ENCODE measurements at regions not wholly inside any gene's neighbourhood (a gene's known extent, or its start where the extent isn't known, plus 50 kb on each side); places are given as distances from the start of the nearest gene placed in this dataset.

GRCh38 chr2:146212602-146213001, 1632.2 kb upstream of the ACVR2A start:
- FAIRE-seq, result no peak

DNA sequence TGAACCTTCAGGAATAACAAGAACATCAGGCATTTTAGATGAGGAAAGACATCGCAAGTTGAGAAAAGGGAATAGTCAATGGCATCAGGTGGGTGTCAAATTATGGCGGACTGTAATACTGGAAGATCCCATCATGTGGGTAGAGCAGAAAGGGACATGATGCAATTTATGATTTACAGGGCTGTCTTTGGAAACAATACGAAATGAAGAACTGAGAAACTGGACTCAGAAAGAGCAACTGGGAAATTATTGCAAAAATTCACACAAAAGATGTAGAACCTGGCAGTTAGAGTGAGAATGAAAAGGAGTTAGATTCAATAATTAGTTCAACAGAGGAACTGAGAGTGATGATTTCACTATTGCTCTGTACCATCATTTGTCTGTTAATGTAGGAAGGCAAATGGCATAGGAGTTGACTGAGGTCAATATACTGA, 1635.0 kb upstream of the ACVR2A start:
- no peak for FAIRE-seq
- DNase-seq (ENCODE audit: low spot score in 2 of 2), result no peak

More at GRCh38 chr2:146212602-146213001, 1632.2 kb upstream of the ACVR2A start:
- no peak for DNase-seq (ENCODE audit: low spot score in 2 of 2)

- FAIRE-seq, result no peak
- DNase-seq (ENCODE audit: low spot score in 2 of 2), result no peak
These were observed 1636.9 kb upstream of the ACVR2A start for GRCh38 chr2:146207901-146208300.

- DNase-seq (ENCODE audit: low spot score in 2 of 2) (no peak), FAIRE-seq (no peak)
These were observed 1637.4 kb upstream of the ACVR2A start for GRCh38 chr2:146207417-146207816.

DNA sequence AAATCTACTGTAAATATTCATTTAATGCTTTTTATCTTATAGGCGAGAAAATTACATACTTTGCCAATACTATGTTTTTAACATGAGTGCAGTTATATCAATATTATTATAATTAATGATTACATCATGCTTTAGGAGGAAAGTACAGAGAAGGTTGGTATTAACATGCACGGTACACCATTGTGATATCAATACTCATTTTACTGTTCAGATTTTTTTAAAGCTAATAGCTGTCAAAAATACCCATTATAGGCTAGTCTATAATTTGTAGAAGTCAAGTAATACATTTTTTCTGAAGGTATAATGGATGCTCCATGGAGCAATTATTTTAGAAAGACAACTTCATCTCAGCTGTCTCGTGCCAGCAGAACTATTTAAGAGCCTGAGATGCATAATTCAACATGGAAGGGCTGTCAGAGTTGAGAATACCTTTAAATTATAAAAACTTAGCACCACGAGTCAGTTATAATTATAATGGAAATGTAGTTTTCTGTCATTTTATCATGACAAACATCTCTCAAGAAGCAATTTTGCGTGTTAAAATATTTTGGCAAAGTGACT, 1641.7 kb upstream of the ACVR2A start:
- DNase-seq (ENCODE audit: low spot score in 2 of 2), result no peak
- no peak for FAIRE-seq

DNA sequence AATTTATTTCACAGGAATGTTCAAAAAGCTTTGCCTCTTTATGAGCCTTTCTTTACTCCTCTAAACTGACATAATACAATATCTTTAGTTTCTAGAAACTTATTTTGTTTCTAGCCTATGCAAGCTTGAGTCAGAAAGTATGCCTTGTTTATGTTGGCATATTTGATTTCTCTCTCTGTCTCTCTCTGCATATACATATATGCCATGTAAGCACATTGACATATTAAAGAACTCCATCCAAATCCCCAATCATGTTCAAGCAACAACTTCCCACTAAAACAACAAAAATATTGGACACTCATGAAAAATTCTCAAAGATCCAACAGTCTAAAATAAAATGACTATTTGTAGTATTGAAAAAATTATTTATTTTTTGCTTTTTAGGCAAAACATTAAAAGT, 1651.2 kb upstream of the ACVR2A start:
- DNase-seq (ENCODE audit: low spot score in 2 of 2), result no peak
- FAIRE-seq, result no peak

DNA sequence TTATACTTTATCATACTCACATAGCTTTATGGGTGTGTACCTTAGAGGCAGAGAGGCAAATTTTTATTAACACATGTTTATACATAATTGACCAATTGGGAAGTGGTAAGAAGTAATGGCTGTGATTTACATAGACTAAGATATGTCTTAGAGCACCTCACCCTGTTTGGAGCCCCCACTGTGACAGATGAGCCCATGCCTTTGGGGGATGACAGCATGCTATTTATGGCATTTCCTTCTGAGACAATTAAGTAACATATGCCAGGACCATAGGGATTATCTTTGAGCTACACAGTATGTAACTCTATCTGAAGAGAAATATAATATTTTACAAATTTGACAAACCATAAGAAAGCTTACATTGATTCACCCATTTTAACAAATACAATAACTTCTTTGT, 1655.3 kb upstream of the ACVR2A start:
- DNase-seq (ENCODE audit: low spot score in 2 of 2), result no peak

DNA sequence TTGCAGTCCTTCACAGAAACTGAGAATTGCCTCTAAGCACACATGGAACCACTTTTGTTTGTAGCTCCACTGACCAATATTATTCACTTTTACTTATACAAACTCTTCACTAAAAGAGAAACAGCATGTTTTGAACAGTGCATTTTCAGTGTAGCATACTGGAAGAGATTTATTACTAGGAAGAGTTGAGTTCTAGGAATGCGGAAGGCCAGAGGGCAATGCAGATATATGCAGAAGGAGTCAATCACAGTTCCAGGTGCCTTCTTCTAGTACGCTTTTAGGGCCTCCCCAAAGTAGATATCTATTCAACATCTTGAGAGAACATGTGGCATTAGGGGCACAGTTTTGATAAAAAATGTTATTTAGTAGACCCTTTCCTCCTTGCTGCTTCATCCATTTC, 1654.0 kb upstream of the ZEB2 start:
- FAIRE-seq, result no peak

More for the DNA sequence above, 1655.3 kb upstream of the ACVR2A start:
- no peak for FAIRE-seq

DNA sequence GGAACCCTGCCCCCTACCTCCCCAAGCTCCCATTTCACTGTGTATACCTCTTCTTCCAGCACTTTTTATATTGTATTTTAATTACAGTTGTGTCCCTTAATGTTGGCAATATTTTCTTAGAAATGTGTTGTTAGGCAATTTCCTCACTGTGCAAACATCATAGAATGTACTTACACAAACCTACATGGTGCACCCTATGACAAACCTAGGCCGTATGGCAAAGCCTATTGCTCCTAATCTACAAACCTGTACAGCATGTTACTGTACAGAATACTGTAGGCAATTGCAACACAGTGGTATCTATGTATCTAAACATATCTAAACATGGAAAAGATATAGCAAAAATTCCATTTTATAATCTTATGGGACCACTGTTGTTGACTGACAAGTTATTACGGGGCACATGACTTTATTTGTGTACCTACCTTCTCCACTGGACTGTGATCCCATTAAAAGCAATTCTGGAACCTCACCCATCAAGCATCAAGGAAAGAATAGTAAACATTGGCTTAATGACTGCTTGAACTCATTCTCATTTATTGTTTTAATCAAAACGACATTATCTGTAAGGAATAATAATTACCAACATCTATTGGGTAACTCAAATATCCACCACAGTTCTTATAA, 1641.5 kb upstream of the ZEB2 start:
- FAIRE-seq (no peak), DNase-seq (ENCODE audit: low spot score in 2 of 2) (no peak)

More for the DNA sequence above, 1654.0 kb upstream of the ZEB2 start:
- DNase-seq (ENCODE audit: low spot score in 2 of 2), result no peak

DNA sequence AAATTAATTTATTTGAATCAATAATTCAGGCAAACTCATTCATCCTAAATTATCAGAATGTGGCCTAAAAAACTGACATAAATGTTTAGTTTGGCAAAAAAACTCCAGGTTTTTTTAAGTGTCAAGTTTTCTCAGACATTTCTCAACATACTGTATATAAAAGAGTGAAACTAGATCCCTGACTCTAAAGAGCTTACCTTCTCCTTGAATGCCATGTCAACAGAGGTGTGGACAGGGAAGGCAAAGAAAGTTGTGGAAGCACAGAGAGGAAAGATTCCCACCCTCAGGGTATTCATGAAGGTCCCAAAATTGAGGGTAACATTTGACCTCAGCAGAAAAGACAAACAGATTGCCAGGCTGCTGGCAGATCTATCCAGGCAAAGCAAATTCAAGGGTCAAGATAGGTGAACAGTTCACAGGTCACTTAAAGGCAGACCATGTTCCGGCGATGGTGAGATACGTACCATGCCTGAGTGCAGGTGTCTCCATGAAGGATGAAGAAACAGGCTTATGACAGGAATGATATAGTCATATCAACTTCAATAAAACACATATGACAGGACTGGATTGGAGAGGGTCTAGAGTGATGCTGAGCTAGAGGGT, 1638.3 kb upstream of the ZEB2 start:
- FAIRE-seq, result no peak
- no peak for DNase-seq (ENCODE audit: low spot score in 2 of 2)

DNA sequence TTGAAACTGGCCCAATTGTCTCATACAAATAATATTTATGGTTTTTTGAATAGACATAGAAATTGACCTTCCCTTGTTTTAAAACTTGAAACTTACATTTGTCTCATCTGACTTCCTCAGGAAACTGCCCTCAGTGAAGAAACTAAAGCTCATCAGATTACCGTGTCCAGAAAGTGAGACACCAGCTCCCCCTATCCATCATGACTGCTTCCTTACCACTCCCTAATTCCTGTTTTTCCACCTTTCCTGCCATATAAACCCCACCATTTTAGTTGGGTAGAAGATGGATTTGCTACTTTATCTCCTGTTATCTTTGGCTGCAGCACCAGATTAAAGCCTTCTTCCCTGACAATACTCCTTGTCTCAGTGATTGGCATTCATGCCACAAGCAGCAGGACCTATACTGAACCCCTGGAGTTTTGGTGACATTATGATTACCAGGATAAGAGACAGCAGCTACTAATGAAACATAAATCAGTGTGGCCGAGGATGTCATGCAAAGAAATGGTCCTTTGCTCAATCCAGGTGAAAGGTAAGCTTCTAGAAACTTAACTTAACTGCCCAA, 1627.6 kb upstream of the ZEB2 start:
- no peak for FAIRE-seq
- DNase-seq (ENCODE audit: low spot score in 2 of 2), result no peak

DNA sequence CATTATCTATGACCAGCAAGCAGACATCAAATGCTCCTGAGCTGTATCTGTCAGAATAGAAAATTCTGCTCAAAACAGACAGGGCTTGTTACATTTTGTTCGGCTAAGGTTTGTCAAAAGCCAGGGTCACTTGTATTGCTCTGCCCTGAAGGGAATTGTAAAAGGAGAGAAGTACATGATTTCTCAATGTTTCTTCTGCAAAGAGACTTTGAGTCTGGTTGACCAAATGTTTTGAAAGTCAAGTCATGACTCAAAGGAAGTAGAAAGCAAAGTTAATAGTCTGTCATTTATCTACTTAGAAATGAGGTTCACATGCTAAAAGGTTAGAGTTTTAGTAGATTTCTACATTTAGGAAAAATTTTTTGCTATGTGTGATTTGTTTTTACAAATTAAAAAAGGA, 1624.1 kb upstream of the ZEB2 start:
- FAIRE-seq (no peak), DNase-seq (ENCODE audit: low spot score in 2 of 2) (no peak)

GRCh38 chr2:146138820-146139219, 1618.9 kb upstream of the ZEB2 start:
- no peak for DNase-seq (ENCODE audit: low spot score in 2 of 2)
- no peak for FAIRE-seq

DNA sequence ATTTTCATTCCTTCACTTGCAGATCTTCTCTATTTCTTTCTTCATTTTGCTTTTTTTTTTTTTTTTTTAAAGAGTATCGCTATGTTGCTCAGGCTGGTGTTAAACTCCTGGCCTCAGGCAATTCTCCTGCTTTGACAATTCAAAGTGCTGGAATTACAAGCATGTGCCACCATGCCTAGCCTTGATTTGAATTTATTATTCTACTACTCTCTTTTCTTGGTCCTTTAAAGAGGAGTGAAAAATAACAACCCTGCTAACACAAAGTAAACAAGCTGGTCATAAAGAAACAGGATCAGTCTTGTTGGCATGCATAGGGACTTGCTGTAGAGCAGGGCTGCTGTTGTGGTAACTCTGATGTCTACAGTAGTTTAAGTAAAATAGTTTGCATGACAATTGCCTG, 1615.3 kb upstream of the ZEB2 start:
- no peak for DNase-seq (ENCODE audit: low spot score in 2 of 2)

GRCh38 chr2:146131785-146132184, 1611.9 kb upstream of the ZEB2 start:
- DNase-seq (ENCODE audit: low spot score in 2 of 2), result no peak
- FAIRE-seq, result no peak

More for the DNA sequence above, 1615.3 kb upstream of the ZEB2 start:
- FAIRE-seq, result no peak

DNA sequence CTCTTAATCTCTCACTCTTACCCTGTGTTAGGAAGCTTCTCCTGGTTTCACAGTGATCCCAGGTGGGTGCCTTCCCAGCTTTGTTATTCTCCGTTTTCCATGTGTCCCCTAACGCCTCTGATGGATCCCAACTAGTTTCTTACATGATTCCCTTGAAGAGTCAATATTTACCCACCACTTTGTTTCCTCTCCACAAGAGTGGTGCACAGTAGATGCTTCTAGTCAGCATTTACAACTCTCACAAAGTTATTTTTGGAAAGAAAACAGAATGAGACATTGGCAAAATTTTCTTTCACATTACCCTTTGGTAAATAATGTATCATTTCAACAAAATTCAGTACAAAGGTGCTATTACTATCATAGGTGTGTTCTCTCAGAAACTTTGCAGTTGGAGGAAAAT, 1611.1 kb upstream of the ZEB2 start:
- FAIRE-seq, result no peak
- DNase-seq (ENCODE audit: low spot score in 2 of 2), result no peak

- FAIRE-seq, result no peak
- no peak for DNase-seq (ENCODE audit: low spot score in 2 of 2)
These were observed 1610.4 kb upstream of the ZEB2 start for GRCh38 chr2:146130290-146130689.

DNA sequence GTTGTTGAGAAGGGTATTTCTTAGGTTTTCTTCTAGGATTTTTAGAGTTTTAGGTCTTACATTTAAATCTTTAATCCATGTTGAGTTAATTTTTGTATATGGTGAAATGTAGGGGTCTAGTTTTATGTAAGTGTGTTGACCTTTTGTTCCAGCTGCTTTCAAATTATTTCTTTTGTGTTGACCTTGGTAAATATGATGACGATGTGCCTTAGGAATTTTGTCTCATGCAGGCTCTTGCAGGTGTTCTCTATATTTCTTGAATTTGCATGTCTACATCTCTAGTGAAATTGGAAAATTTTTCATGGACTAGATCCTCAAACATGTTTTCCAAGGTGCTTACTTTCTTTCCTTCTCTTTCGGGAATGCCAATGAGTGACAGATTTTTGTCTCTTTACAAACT, 1609.3 kb upstream of the ZEB2 start:
- no peak for FAIRE-seq
- no peak for DNase-seq (ENCODE audit: low spot score in 2 of 2)

GRCh38 chr2:146128216-146128615, 1608.3 kb upstream of the ZEB2 start:
- FAIRE-seq, result no peak
- no peak for DNase-seq (ENCODE audit: low spot score in 2 of 2)

- DNase-seq (ENCODE audit: low spot score in 2 of 2), result no peak
- FAIRE-seq, result no peak
These were observed 1605.6 kb upstream of the ZEB2 start for GRCh38 chr2:146125551-146125950.

GRCh38 chr2:146124741-146125140, 1604.8 kb upstream of the ZEB2 start:
- DNase-seq (ENCODE audit: low spot score in 2 of 2) (no peak), FAIRE-seq (no peak)

- DNase-seq (ENCODE audit: low spot score in 2 of 2), result no peak
- no peak for FAIRE-seq
These were observed 1603.8 kb upstream of the ZEB2 start for GRCh38 chr2:146123714-146124113.
